RCC 7860 (cell line): ENCODE measurements at regions not wholly inside any gene's neighbourhood (a gene's known extent, or its start where the extent isn't known, plus 50 kb on each side); places are given as distances from the start of the nearest gene placed in this dataset.
A peak's percentile ranks its signal among the peaks of the same experiment; 100 is the strongest.
"Not testable (repeated sequence)": the region's sequence is repeated elsewhere in the genome, so short reads cannot be mapped to it uniquely, and the experiment has no call there.

Experiments used
- DNase-seq: peaks from one replicate; pipeline ENCODE4 v3.0.0-alpha.2; 2015; ENCODE audit warnings: low spot score
- FAIRE-seq: peaks from 2 replicates; lab custom pipeline; 2012; peaks lifted over from hg19 to GRCh38; lab: Jason Lieb, UNC

DNA sequence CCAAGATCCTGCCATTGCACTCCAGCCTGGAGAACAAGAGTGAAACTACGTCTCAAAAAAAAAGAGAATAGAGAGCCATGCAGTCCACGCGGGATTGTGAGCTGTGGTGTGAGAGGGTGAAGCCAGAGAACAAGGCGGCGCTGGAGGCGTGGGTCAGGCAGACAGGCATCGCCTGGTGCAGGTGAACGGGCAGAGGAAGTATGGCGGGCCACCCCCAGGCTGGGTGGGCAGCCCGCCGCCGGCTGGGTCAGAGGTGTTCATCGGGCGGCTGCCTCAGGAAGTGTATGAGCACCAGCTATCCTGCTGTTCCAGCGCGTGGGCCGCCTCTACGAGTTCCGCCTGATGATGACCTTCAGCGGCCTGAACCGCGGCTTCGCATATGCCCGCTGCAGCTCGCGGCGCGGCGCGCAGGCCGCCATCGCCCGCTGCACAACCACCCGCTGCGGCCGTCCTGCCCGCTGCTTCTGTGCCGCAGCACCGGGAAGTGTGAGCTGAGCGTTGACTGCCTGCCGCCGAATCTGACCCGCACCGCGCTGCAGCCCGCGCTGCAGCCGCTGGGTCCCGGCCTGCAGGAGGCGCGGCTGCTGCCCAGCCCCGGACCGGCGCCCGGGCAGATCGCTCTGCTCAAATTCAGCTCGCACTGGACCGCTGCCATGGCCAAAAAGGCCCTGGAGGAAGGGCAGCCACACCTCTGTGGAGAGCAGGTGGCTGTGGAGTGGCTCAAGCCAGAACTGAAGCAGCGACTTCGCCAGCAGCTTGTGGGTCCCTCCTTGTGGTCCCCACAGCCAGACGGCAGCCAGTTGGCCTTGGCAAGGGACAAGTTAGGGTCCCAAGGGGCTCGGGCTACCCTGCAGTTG lies 95.5 kb upstream of the PLEKHM1 start:
- DNase-seq, result peak; percentile 32
- not testable (repeated sequence) for FAIRE-seq

DNA sequence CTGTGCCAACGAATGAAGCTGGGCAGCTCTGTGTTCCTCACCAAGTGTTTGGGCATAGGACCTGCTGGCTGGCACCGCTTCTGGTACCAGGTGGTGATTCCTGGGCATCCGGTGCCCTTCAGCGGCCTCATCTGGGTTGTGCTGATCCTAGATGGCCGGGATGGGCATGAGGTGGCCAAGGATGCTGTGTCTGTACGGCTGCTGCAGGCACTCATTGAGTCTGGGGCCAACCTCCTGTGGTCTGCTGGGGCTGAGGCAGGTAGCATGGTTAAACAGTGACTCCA lies 96.1 kb upstream of the PLEKHM1 start:
- DNase-seq, FAIRE-seq: not testable (repeated sequence)

DNA sequence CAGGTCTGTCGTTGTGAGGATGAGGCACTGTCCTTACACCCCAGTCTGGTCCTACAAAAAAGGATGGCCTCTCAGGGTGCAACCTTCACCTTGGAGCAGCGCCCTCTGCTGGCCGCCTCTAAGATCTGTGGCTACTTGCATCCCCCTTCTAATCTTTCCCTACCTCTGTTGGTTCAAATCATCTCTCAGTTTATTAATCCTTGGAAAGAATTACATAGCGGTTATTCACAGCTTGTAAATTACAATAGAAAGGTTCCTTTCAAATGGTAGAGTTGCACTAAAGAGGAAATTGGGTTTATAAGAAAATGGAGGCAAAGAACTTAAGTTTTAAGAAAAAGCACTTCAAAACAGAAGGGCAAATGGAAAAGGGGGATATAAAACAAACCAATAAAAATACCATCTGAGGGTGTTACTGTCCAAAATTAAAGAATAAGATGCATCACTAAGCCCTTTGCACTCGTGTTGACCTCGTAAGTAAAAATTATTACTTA lies 102.0 kb upstream of the PLEKHM1 start:
- DNase-seq, result peak; percentile 40
- FAIRE-seq, result not testable (repeated sequence)

DNA sequence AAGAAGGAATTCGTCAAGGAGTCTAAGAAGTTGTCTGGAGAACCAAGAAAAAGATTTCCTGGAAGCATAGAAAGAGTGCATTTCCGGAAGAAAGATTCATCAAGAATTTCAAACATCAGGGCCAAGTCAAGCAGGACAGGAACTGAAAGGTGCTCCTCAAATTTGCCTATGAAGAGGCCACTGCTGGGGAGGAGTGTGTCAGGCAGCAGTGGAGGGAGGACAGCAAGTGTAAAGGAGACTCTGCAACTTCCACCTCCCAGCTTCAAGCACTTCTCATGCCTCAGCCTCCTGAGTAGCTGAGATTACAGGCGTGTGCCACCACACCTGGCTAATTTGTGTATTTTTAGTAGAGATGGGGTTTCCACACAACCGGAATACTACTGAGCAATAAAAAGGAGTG lies 105.8 kb upstream of the PLEKHM1 start:
- DNase-seq, FAIRE-seq: not testable (repeated sequence)

DNA sequence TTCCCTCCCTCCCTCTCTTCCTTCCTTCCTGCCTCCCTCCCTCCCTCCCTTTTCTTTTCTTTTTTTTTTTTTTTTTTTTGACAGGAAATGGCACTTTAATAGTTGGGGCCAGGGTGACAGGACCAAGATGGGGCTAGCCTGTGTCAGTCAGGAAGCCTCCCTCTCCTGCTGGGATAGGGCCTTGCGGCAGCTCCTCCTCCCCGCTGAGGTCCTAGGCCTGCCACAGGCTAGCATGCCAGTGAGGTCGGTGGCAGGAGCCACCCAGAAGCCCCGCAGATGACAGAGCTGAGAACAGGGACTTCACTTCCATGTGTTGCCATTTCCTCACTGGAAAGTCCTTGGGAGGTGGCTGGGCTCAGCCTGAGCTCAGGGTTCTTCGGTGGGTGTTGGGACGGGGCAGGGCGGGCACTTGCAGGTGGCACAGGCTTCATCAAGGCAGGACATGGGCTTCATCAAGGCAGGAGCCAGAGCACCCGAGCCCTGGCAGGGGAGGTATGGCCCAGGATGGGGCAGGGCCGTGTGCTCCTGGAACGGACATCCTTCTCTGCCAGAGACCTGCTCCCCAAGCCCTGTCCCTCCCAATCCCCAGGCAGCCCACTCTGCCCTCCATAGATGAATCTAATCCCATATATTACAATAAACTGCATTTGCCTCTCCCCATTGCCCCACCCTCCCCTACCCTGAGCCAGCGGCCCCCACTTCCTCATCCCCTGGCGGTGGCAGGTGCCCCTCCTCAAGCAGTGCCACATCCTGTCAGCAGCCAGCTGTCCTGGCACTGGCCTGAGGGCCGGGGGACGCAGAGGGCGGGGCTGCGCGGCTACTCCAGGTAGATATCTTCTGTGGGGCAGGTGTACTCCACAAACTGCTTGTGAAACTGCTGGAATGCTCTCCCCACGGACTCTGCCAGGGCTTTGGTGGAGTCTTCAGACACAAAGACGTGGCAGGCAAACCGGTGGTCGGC lies 109.8 kb upstream of the PLEKHM1 start:
- DNase-seq, FAIRE-seq: not testable (repeated sequence)

DNA sequence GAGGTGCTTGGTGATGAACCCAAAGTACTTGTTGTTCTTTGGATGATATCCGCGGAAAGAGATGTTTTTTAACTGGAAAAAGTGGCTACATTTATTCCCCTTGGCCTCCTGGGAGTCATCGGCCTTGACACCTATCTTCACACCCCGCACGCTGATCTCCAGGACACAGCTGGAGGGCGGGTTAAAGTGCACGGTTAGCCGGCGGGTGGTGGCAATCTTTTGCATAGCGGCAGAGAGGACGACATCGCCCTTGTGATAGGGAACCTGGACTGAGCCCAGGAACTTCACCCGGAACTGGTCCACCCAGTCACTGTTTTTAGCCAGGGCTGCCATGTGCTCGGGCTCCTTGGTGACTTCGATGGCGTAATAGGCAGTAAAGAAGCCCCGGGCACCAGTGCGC lies 110.5 kb upstream of the PLEKHM1 start:
- DNase-seq, FAIRE-seq: not testable (repeated sequence)

DNA sequence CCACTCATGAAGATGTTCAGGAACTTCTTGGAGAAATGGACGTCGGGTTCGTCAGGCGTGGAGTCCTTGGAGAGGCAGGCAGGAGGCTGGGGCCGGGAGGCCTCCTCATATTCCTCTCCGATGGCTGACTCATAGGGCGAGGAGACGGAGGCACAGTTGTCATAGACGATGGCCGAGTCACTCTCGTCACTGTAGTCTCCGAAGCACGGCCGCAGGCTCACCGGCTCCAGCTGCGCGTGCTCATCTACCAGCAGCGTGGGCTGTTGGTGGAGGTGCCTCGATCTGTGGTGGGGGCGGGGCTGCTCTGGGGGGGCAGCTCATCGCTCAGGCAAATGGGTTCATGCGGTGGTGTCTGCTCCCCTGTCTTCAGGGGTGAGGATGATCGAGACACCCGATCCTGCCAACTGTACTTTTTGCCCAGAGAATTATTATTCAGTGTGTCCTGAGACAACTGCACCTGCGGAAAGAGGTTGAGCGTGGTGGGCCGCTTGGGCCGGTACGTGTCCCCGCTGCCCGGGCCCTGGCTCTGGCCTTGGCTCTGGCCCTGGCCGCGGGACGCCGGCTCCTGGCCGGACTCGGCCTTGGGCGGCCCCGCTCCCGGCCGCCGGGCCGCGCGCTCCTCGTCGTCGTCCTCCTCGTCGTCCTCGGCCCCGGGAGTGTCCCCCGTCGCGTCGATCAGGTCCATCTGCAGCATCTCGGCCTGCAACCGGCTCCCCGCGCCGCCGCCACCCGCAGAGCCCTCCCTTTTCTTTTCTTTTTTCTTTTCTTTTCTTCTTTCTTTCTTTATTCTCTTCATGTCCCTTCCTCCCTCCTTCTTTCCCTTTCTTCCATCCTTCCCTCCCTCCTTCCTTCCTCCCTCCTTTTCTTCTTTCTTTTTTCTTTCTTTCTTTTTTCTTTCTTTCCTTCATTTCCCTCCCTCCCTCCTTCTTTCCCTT lies 111.4 kb upstream of the PLEKHM1 start:
- DNase-seq, FAIRE-seq: not testable (repeated sequence)

DNA sequence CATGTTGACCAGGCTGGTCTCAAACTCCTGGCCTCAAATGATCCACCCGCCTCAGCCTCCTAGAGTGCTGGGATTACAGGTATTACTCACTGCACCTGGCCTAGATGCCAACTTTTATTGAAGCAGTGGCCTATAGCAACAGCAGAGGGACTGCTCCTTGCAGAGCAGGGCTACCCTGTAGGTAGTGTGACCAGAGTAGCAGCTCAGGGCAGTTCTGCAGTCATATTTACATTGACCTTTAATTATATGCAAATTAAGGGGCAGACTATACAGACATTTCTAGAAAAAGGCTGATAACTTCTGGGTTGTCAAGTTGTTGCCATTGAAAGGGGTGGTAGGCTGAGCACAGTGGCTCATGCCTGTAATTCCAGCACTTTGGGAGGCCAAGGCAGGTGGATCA lies 115.2 kb upstream of the PLEKHM1 start:
- FAIRE-seq, DNase-seq: not testable (repeated sequence)

DNA sequence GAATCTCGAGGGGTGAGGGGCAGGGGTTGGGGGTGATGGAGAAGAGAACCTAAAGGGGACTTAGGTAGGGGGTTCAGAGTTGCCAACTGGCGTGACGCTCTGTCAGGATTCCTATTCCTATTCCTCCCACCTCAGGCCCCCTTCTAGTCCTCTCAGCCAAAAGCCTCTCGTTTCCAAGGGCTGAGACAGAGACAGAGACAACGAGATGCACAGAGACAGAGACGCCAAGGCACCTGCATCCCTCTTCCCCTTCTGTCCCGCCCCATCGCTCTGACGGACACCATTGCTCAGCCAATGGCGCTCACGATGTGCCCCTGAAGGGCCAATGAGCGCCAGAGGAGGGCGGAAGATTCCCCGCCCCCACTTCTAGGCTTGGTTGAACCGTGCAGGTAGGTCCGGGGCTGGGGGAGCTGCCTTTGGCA lies 129.5 kb upstream of the PLEKHM1 start:
- FAIRE-seq (peak; percentile 65), DNase-seq (peak; percentile 29)

DNA sequence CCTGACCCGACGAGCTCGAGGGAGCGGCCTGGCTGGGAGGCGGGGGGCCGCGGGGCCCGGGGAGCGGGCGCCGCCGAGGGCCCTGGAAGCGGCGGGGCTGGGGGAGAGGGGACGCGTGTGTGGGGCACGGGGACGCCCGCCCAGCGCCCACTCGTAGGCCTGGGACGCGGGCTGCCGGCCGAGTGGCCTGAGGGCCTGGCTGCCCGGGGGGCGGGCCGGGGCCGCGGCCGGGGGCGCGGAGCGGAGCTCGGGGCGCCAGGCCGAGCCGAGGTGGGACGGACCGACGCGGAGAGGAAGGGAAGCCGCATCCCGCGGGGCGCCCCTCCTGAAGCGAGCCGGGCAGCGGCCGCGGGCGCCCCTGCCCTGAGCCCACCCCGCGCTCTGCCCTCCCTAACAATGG lies 129.9 kb upstream of the PLEKHM1 start:
- not testable (repeated sequence) for DNase-seq, FAIRE-seq

DNA sequence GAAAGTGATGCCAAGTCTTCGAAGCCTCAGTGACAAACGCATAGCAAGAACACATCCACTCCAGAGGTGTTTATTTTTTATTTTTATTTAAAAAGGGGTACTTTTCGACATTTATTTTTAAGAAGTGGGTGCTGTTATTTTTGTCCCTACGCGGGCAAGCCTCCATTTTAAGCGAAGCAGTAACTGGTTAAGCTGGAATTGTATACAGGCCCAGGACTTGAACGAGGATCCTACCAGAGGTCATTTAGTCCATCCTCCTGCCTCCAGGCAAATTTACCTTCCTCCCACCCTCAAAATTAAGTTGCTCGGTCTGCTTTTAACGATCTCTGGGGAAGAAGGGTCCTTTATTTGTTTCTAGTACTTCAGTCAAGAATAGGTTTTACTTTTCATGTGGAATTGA lies 130.6 kb upstream of the PLEKHM1 start:
- FAIRE-seq, DNase-seq: not testable (repeated sequence)

DNA sequence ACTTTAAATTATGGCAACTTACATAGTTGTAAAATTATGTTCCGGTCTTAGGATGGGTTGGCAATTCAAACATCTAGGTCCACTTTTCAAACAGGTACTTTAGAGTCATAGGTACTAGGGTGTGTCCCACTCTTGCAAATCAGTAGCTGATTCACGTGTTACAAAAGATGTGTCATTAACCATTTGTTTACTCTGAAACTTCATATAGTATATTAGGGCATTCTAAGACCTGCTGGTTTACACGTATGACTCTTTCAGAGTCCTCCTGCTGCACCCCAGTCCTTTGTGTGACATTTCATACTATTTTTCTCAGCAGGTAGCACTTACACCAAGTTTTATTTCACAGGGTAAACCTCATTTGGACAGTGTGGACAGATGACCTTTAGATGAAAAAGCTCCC lies 131.8 kb upstream of the PLEKHM1 start:
- not testable (repeated sequence) for DNase-seq, FAIRE-seq

DNA sequence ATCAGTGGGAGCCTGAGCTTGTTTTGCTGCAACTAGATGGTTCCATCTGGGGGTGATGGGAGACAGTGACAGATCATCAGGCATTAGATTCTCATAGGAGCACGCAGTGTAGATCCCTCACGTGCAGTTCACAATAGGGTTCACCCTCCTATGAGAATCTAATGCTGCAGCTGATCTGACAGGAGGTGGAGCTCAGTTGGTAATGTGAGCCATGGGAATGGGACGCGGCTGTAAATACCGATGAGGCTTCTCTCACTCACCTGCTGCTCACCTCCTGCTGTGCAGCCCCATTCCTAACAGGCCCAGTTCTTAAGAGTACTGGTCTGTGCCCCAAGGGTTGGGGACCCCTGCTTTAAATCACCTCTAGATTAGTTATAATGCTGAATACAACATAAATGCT lies 137.5 kb upstream of the PLEKHM1 start:
- FAIRE-seq, result no peak
- DNase-seq, result no peak

DNA sequence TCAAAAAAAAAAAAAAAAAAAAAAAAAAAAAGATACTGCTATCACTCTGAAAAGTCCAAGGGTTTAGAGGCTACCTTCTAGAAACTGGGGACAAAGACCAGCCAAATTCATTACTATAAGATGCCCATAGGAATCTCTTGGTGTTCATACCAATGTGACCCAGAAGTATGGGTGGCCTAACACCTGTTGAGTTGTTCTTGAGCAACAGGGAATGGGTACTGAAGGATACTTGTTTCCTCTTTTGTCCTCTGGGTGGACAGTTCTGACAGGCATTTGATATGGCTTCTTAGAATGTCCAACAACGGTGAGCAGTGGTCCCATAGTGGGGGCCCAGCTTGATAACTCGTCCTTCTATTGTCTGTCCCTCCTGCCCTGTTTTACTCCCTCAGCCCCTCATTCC lies 141.4 kb upstream of the PLEKHM1 start:
- FAIRE-seq (no peak), DNase-seq (no peak)

DNA sequence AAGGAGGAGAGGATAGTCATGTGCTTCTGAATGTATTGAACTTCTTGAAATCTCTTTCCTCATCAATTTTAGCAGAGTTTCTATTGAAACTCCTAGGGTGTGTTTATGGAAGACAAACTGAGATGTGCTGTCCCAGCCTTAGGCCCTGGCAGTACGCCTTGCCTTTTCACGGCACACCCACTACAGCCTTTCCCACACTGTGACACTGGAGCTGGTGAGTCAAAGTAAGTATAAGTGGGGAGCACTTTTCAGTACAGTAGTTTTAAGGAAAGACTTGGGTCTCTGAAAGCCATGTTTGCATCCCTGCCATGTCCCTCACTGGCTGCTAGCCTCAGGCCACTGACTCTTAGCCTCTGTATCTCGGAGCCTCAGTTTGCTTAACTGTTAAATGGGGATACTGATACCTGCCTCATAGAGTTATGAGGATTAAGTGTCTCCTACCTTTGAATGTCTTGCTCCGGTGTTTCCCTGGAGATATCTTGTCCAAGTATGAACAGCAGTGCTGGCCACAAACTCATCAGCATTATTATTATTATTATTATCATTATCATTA lies 144.7 kb upstream of the CRHR1 start:
- FAIRE-seq, result no peak
- no peak for DNase-seq

DNA sequence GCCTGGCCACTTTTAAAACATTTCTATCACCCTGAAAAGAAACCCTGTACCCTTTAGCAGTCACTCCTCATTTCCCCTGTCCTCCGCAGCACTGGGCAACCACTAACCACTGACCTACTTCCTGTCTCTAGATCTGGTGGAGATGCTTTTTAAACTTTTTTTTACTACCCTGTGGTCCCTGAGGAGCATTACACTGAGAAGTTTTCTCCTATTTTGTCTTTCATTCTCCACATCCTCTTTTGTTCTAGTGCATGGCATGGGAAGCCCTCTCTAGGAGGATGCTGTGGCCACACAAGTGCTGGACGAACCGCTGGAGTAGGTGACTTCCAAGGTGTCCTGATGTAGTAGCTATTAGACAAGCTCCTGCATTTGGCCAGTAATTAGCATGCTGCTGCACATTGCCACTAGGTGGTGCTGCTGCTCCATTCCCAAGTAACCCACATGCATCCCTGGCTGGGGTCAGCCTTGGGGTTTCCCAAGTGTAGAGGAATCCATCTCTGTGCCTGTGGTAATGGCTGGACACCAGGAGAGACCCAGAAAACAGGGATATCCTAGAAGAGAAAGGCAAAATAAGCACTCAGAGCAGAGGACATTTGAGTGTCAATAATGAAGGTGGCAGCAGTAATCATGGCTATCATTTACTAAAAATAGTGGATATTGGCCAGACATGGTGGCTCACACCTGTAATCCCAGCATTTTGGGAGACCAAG lies 143.8 kb upstream of the CRHR1 start:
- DNase-seq (peak; percentile 47), FAIRE-seq (no peak)

DNA sequence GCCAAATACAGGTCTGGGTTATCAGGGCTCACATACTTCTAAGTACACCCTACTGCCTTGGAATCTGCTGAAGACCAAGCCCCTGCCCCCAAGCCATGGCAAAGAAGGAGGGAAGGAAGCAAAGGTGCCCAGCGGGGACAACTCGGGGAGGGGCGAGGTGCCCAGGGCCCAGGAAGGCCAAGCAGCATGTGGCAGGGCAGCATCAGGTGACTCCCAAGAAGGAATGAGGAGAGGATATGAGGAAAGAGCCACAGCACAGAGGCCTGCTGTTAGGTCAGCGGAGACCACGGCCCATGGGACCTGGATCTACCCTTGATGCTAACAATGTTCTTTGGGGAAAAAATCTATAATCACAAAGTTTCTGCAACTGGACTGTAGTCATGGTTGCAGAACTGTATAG lies 142.6 kb upstream of the CRHR1 start:
- FAIRE-seq (no peak), DNase-seq (no peak)

DNA sequence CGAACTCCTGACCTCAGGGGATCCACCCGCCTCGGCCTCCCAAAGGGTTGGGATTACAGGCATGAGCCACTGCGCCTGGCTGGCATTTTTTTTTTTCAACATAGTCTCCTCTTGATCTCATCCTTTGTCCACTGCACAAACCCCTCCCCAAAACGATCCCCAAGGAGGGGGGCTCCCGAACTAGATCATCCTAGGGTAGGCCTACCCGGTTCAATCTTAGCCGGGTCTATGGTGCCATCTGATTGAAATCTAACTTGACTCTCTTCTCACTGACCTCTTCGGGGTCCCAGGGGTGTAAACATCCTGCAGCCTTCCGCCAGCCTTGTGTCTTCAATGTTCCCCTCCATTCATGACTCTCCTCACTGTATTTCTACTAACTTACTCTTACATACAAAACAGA lies 140.5 kb upstream of the CRHR1 start:
- no peak for FAIRE-seq
- no peak for DNase-seq

DNA sequence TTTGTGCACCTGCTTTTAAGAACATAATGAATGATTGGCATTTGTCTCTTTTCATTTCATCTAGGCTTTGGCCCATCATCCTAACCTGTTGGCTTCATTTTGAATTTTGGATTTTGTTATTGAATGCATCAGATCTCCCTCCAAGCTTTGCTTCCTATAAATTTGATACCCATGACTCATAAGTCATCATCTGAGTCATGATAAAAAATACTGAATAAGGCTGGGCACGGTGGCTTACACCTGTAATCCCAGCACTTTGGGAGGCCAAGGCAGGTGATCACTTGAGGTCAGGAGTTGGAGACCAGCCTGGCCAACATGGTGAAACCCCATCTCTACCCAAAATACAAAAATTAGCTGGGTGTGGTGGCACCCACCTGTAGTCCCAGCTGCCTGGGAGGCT lies 139.5 kb upstream of the CRHR1 start:
- not testable (repeated sequence) for DNase-seq, FAIRE-seq
